ENCODE measurements at regions not wholly inside any gene's neighbourhood (a gene's known extent, or its start where the extent isn't known, plus 50 kb on each side); places are given as distances from the start of the nearest gene placed in this dataset.

GRCh38 chr18:2356906-2357305 lies 214.4 kb downstream of the METTL4 start:
- no peak for TF ChIP-seq CTCF (IDR thresholded peaks at IDR 0.05; ENCODE audit: borderline replicate concordance, extremely low read depth, low read length, poor library complexity, severe bottlenecking)
- TF ChIP-seq EZH2 (IDR thresholded peaks at IDR 0.05; ENCODE audit: borderline replicate concordance, low read depth, low read length, severe bottlenecking): no peak

All from DND-41 (cell line).